SK-N-SH (cell line): ENCODE measurements at regions not wholly inside any gene's neighbourhood (a gene's known extent, or its start where the extent isn't known, plus 50 kb on each side); places are given as distances from the start of the nearest gene placed in this dataset.

ENCODE experiments used
- ELF1 ChIP-seq: IDR thresholded peaks from 2 replicates; pipeline ENCODE4 v1.4.0; 2012
- EP300 ChIP-seq, 2 experiments: IDR thresholded peaks; 2 replicates each; pipeline versions ENCODE4 v1.4.0 to v1.6.1; 2012; ENCODE audit warnings: borderline replicate concordance in 1 of 2, low read depth in 1 of 2, low read length in 1 of 2
- FOXM1 ChIP-seq: IDR thresholded peaks from 2 replicates; pipeline ENCODE4 v1.4.0; 2012; ENCODE audit warnings: low read depth, mild to moderate bottlenecking
- GABPA ChIP-seq: IDR thresholded peaks from 2 replicates; pipeline ENCODE4 v1.4.0; 2012; ENCODE audit warnings: low read depth, mild to moderate bottlenecking
- GATA2 ChIP-seq: sonication (generic); formaldehyde crosslinking; IDR thresholded peaks from 2 replicates; pipeline ENCODE4 v1.5.0; 2020; ENCODE audit warnings: mild to moderate bottlenecking, missing genetic modification reagents
- POLR2AphosphoS5 ChIP-seq: IDR thresholded peaks from 2 replicates; pipeline ENCODE4 v1.6.1; 2012; ENCODE audit warnings: low read depth, low read length
- RAD21 ChIP-seq: IDR thresholded peaks from 2 replicates; pipeline ENCODE4 v1.6.1; 2012; ENCODE audit warnings: mild to moderate bottlenecking, low read length
- RFX5 ChIP-seq: IDR thresholded peaks from 2 replicates; pipeline ENCODE4 v1.6.1; 2012; ENCODE audit warnings: mild to moderate bottlenecking, improper control_type of control experiment, low read length
- TCF12 ChIP-seq: IDR thresholded peaks from 2 replicates; pipeline ENCODE4 v1.4.0; 2012
- TEAD4 ChIP-seq: IDR thresholded peaks from 2 replicates; pipeline ENCODE4 v1.4.0; 2012; ENCODE audit warnings: mild to moderate bottlenecking, borderline replicate concordance; ENCODE audit not compliant: insufficient read depth
- TF ChIP-seq, protein P1 (sequence below): IDR thresholded peaks from 2 replicates; pipeline ENCODE4 v1.6.1; 2012; ENCODE audit warnings: mild to moderate bottlenecking, low read depth, low read length, moderate library complexity
- TF ChIP-seq, protein P2 (sequence below): fragments of 200-600 bp; sonication (generic); IDR thresholded peaks from 2 replicates; pipeline ENCODE4 v1.6.1; 2017; ENCODE audit warnings: antibody characterized with exemption, mild to moderate bottlenecking, moderate library complexity

DNA sequence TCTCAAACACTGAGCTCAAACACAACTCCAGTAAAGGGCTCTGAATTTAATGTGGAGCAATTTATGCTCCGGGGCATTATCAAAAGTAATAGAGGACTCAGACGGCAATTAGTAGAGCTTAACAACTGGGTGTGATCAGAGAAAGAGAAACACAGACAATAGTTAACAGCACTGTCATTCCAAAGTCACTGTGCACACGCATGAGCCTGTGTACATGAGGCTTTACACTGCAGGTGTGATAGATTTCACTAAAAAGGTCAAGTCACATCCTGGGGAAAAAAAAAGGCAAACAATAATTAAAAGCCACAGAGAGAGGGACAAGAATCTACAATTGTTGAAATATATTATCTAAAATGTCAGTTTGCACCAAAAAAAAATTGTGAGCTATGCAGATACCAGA lies 956.5 kb downstream of the CDH18 start:
- TF ChIP-seq, protein P1, sequence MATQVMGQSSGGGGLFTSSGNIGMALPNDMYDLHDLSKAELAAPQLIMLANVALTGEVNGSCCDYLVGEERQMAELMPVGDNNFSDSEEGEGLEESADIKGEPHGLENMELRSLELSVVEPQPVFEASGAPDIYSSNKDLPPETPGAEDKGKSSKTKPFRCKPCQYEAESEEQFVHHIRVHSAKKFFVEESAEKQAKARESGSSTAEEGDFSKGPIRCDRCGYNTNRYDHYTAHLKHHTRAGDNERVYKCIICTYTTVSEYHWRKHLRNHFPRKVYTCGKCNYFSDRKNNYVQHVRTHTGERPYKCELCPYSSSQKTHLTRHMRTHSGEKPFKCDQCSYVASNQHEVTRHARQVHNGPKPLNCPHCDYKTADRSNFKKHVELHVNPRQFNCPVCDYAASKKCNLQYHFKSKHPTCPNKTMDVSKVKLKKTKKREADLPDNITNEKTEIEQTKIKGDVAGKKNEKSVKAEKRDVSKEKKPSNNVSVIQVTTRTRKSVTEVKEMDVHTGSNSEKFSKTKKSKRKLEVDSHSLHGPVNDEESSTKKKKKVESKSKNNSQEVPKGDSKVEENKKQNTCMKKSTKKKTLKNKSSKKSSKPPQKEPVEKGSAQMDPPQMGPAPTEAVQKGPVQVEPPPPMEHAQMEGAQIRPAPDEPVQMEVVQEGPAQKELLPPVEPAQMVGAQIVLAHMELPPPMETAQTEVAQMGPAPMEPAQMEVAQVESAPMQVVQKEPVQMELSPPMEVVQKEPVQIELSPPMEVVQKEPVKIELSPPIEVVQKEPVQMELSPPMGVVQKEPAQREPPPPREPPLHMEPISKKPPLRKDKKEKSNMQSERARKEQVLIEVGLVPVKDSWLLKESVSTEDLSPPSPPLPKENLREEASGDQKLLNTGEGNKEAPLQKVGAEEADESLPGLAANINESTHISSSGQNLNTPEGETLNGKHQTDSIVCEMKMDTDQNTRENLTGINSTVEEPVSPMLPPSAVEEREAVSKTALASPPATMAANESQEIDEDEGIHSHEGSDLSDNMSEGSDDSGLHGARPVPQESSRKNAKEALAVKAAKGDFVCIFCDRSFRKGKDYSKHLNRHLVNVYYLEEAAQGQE, result no peak
- TF ChIP-seq ELF1 (no peak), RFX5 (no peak), GATA2 (no peak), GABPA (no peak), FOXM1 (no peak), RAD21 (no peak), TCF12 (no peak), TEAD4 (no peak), EP300 (IDR thresholded peaks at IDR 0.05; ENCODE audit: borderline replicate concordance in 1 of 2, low read depth in 1 of 2, low read length in 1 of 2) (no peak), POLR2AphosphoS5 (no peak)
- TF ChIP-seq, protein P2, sequence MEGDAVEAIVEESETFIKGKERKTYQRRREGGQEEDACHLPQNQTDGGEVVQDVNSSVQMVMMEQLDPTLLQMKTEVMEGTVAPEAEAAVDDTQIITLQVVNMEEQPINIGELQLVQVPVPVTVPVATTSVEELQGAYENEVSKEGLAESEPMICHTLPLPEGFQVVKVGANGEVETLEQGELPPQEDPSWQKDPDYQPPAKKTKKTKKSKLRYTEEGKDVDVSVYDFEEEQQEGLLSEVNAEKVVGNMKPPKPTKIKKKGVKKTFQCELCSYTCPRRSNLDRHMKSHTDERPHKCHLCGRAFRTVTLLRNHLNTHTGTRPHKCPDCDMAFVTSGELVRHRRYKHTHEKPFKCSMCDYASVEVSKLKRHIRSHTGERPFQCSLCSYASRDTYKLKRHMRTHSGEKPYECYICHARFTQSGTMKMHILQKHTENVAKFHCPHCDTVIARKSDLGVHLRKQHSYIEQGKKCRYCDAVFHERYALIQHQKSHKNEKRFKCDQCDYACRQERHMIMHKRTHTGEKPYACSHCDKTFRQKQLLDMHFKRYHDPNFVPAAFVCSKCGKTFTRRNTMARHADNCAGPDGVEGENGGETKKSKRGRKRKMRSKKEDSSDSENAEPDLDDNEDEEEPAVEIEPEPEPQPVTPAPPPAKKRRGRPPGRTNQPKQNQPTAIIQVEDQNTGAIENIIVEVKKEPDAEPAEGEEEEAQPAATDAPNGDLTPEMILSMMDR, result no peak
